HepG2 (cell line): ENCODE measurements at regions not wholly inside any gene's neighbourhood (a gene's known extent, or its start where the extent isn't known, plus 50 kb on each side); places are given as distances from the start of the nearest gene placed in this dataset.

Experiments
- ATAC-seq: fragments of 200-7000 bp; cut with Tn5 transposase; 3 replicates; pipeline ENCODE4 v1.9.1; 2020; ENCODE audit warnings: mild to moderate bottlenecking, moderate library complexity
- BruUV-seq: library from RNA; stranded (reverse); fragments of 400-500 nt; replicated peaks from 2 replicates; lab custom pipeline; 2021; lab: Mats Ljungman, UMichigan
- CTCF ChIA-PET: fragments of 300-600 bp; formaldehyde crosslinking; extraction: SDS; loops from one replicate; lab custom pipeline; 2021; ENCODE audit warnings: low total read pairs, inconsistent platforms, low intra/inter-chr PET ratio; lab: Yijun Ruan, JAX
- POLR2A ChIA-PET: fragments of 350-600 bp; sonication (Branson Sonifier 250); formaldehyde crosslinking; loops from one replicate; lab custom pipeline; 2020; ENCODE audit warnings: antibody characterized with exemption, inconsistent platforms; lab: Yijun Ruan, JAX
- DNase-seq: peaks from one replicate; pipeline ENCODE4 v3.0.0-alpha.2; 2015; ENCODE audit warnings: low spot score
- FAIRE-seq: peaks from 3 replicates; lab custom pipeline; 2011; peaks lifted over from hg19 to GRCh38; lab: Jason Lieb, UNC
- H2AFZ ChIP-seq: one replicate; pipeline ENCODE4 v1.6.1; 2011; ENCODE audit warnings: low read length, inconsistent platforms
- H3K27ac ChIP-seq: fragments of 300-600 bp; 3 replicates; pipeline ENCODE4 v1.8.0; 2011; ENCODE audit warnings: mixed run types, mild to moderate bottlenecking, mixed read lengths, low read length, inconsistent platforms; ENCODE audit not compliant: insufficient read depth; ENCODE audit errors: extremely low read length
- H3K27me3 ChIP-seq, 2 experiments: fragments of 200-600 bp in 1 of 2; 2 replicates in 1 of 2; 3 replicates in 1 of 2; pipeline versions ENCODE4 v1.6.0 to v1.8.0; 2011; ENCODE audit warnings: low read length in 2 of 2, mild to moderate bottlenecking in 2 of 2, moderate library complexity in 2 of 2, inconsistent platforms in 1 of 2; ENCODE audit not compliant: insufficient read depth in 2 of 2, control insufficient read depth in 1 of 2
- H3K36me3 ChIP-seq, 2 experiments: fragments of 200-600 bp in 1 of 2; replicated peaks in 1 of 2; 2 replicates in 1 of 2; 3 replicates in 1 of 2; pipeline versions ENCODE4 v1.5.1 to v1.8.0; 2011; ENCODE audit warnings: low read length in 2 of 2, inconsistent platforms in 1 of 2; ENCODE audit not compliant: insufficient read depth in 2 of 2, control insufficient read depth in 1 of 2
- H3K4me1 ChIP-seq: 2 replicates; pipeline ENCODE4 v1.5.1; 2012; ENCODE audit warnings: low read length, inconsistent platforms; ENCODE audit not compliant: insufficient read depth
- H3K4me2 ChIP-seq: 2 replicates; pipeline ENCODE4 v1.6.0; 2011; ENCODE audit warnings: low read depth, low read length, inconsistent platforms
- H3K4me3 ChIP-seq, 3 experiments: fragments of 200-600 bp in 1 of 3; sonication (generic), shearing (Covaris generic) in 1 of 3; replicated peaks in 1 of 3; 2 replicates each; pipeline ENCODE4 v1.5.1; 2011 to 2016; ENCODE audit warnings: low read length in 3 of 3, inconsistent platforms in 2 of 3, low read depth in 2 of 3, mild to moderate bottlenecking in 2 of 3, control low read depth in 1 of 3, mixed read lengths in 1 of 3; ENCODE audit not compliant: insufficient read depth in 1 of 3
- H3K79me2 ChIP-seq: one replicate; pipeline ENCODE4 v1.6.1; 2011; ENCODE audit warnings: low read length, inconsistent platforms; ENCODE audit not compliant: insufficient read depth
- H3K9ac ChIP-seq: 2 replicates; pipeline ENCODE4 v1.6.0; 2011; ENCODE audit warnings: mild to moderate bottlenecking, low read depth, low read length, inconsistent platforms; ENCODE audit not compliant: insufficient read depth
- H3K9me3 ChIP-seq: 2 replicates; pipeline ENCODE4 v1.5.1; 2012; ENCODE audit warnings: mild to moderate bottlenecking, low read length
- H4K20me1 ChIP-seq: 2 replicates; pipeline ENCODE4 v1.6.0; 2011; ENCODE audit warnings: inconsistent platforms, mild to moderate bottlenecking, low read length, moderate library complexity; ENCODE audit not compliant: insufficient read depth
- BCL3 ChIP-seq: sonication (generic); formaldehyde crosslinking; IDR thresholded peaks from 2 replicates; pipeline ENCODE4 v1.5.1; 2020; ENCODE audit warnings: mild to moderate bottlenecking, missing genetic modification reagents, moderate library complexity
- CHD2 ChIP-seq: IDR thresholded peaks from 2 replicates; pipeline ENCODE4 v1.6.1; 2011; ENCODE audit warnings: low read depth, low read length, improper control_type of control experiment
- KLF9 ChIP-seq: IDR thresholded peaks from 2 replicates; pipeline ENCODE4 v1.6.1; 2016; ENCODE audit warnings: low read depth
- MYNN ChIP-seq: sonication (generic); formaldehyde crosslinking; IDR thresholded peaks from 2 replicates; pipeline ENCODE4 v1.4.0; 2020; ENCODE audit warnings: mild to moderate bottlenecking, low read depth, missing genetic modification reagents
- PHF20 ChIP-seq: sonication (generic); formaldehyde crosslinking; IDR thresholded peaks from 2 replicates; pipeline ENCODE4 v1.5.0; 2020; ENCODE audit warnings: mild to moderate bottlenecking, missing genetic modification reagents
- PHF21A ChIP-seq: sonication (generic); formaldehyde crosslinking; IDR thresholded peaks from 2 replicates; pipeline ENCODE4 v1.5.0; 2020; ENCODE audit warnings: mild to moderate bottlenecking, missing genetic modification reagents
- RCOR2 ChIP-seq: IDR thresholded peaks from 2 replicates; pipeline ENCODE4 v1.6.1; 2016; ENCODE audit warnings: missing biosample characterization, missing genetic modification reagents
- REPIN1 ChIP-seq: sonication (generic); formaldehyde crosslinking; IDR thresholded peaks from 2 replicates; pipeline ENCODE4 v1.8.0; 2022; ENCODE audit warnings: missing genetic modification reagents, low read depth, mild to moderate bottlenecking, borderline replicate concordance
- ZNF232 ChIP-seq: sonication (generic); formaldehyde crosslinking; IDR thresholded peaks from 2 replicates; pipeline ENCODE4 v1.4.0; 2020; ENCODE audit warnings: missing genetic modification reagents, borderline replicate concordance
- ZNF30 ChIP-seq: sonication (generic); formaldehyde crosslinking; IDR thresholded peaks from 2 replicates; pipeline ENCODE4 v1.5.0; 2020; ENCODE audit warnings: mild to moderate bottlenecking, missing genetic modification reagents
- ZNF335 ChIP-seq: sonication (generic); formaldehyde crosslinking; IDR thresholded peaks from 2 replicates; pipeline ENCODE4 v1.4.0; 2020; ENCODE audit warnings: missing genetic modification reagents
- ZNF597 ChIP-seq: sonication (generic); formaldehyde crosslinking; IDR thresholded peaks from 2 replicates; pipeline ENCODE4 v1.5.0; 2020; ENCODE audit warnings: missing genetic modification reagents
- ZNF607 ChIP-seq: sonication (generic); formaldehyde crosslinking; IDR thresholded peaks from 2 replicates; pipeline ENCODE4 v1.5.1; 2020; ENCODE audit warnings: missing genetic modification reagents, mild to moderate bottlenecking, borderline replicate concordance
- ZNF780A ChIP-seq: sonication (generic); formaldehyde crosslinking; IDR thresholded peaks from 2 replicates; pipeline ENCODE4 v1.8.0; 2022; ENCODE audit warnings: mild to moderate bottlenecking, missing genetic modification reagents, moderate library complexity
- ZSCAN29 ChIP-seq: sonication (generic); formaldehyde crosslinking; conservative IDR thresholded peaks from 2 replicates; pipeline ENCODE4 v1.4.0; 2020; ENCODE audit warnings: mild to moderate bottlenecking, missing genetic modification reagents
- in situ Hi-C: cut with HindIII; loops from 2 replicates; pipeline ENCODE4 v1.10.0; 2017; ENCODE audit warnings: low pct_unique_long_range_greater_than_20kb; ENCODE audit not compliant: extremely low pct_ligation_motif_present
- intact Hi-C: fragments of 100-400 bp; cut with micrococcal nuclease; formaldehyde crosslinking; loops from one replicate; pipeline ENCODE4 v1.10.0; 2022; ENCODE audit not compliant: unreplicated experiment

GRCh38 chr4:175411251-175411650, 400.8 kb downstream of the GPM6A start:
- intact Hi-C loops: no loop called here
- H3K4me1 ChIP-seq: no peaks in the 10 kb centered on the region
- in situ Hi-C loops: no loop called here
- TF ChIP-seq KLF9 (CRISPR knock-in tag) (no peak), PHF21A (no peak), ZNF30 (CRISPR knock-in tag) (no peak), ZNF607 (CRISPR knock-in tag) (no peak), ZNF597 (CRISPR knock-in tag) (no peak), REPIN1 (CRISPR knock-in tag) (no peak), MYNN (no peak), ZNF335 (CRISPR knock-in tag) (no peak), ZNF232 (CRISPR knock-in tag) (no peak), PHF20 (CRISPR knock-in tag) (no peak), CHD2 (no peak), RCOR2 (CRISPR knock-in tag) (no peak), ZNF780A (no peak), ZSCAN29 (CRISPR knock-in tag) (no peak), BCL3 (CRISPR knock-in tag) (no peak)
- POLR2A ChIA-PET: no interaction called here
- no peak overlapping the region for H3K27ac ChIP-seq
- no peak overlapping the region for H2AFZ ChIP-seq
- no peak overlapping the region for H3K4me3 ChIP-seq
- H3K4me2 ChIP-seq: no peak overlapping the region
- no peaks in the 10 kb centered on the region for H4K20me1 ChIP-seq
- no peak overlapping the region for H3K9ac ChIP-seq
- CTCF ChIA-PET: no interaction called here
- no peaks in the 10 kb centered on the region for H3K36me3 ChIP-seq
- BruUV-seq: no TSS peak
- no peaks in the 10 kb centered on the region for H3K27me3 ChIP-seq
- DNase-seq (no peak), ATAC-seq (no peak), FAIRE-seq (no peak)
- peaks cover 83% of the 10 kb centered on the region for H3K9me3 ChIP-seq
- H3K79me2 ChIP-seq: no peaks in the 10 kb centered on the region
